RWPE2 (cell line): ENCODE measurements at regions not wholly inside any gene's neighbourhood (a gene's known extent, or its start where the extent isn't known, plus 50 kb on each side); places are given as distances from the start of the nearest gene placed in this dataset.
"Not testable (repeated sequence)": the region's sequence is repeated elsewhere in the genome, so short reads cannot be mapped to it uniquely, and the experiment has no call there.

Experiments used
- ATAC-seq: fragments of 200-7000 bp; cut with Tn5 transposase; 3 replicates; pipeline ENCODE4 v1.9.1; 2021; ENCODE audit warnings: low read depth
- DNase-seq: peaks from one replicate; pipeline ENCODE4 v3.0.0-alpha.2; 2020; ENCODE audit warnings: low spot score
- H3K27ac ChIP-seq: fragments of 450-650 bp; 2 replicates; pipeline ENCODE4 v1.5.1; 2017; ENCODE audit warnings: mild to moderate bottlenecking; ENCODE audit not compliant: poor library complexity, severe bottlenecking
- H3K27me3 ChIP-seq: fragments of 250-450 bp; sonication (Bioruptor Pico); 2 replicates; pipeline ENCODE4 v1.5.1; 2021; ENCODE audit warnings: mild to moderate bottlenecking, moderate library complexity; ENCODE audit not compliant: insufficient read depth, poor library complexity, severe bottlenecking
- H3K36me3 ChIP-seq: fragments of 250-450 bp; sonication (Bioruptor Pico); 2 replicates; pipeline ENCODE4 v1.5.1; 2020; ENCODE audit warnings: low read depth, mild to moderate bottlenecking, moderate library complexity
- H3K4me1 ChIP-seq: fragments of 250-450 bp; sonication (Bioruptor Pico); 2 replicates; pipeline ENCODE4 v1.5.1; 2021; ENCODE audit warnings: mild to moderate bottlenecking, moderate library complexity; ENCODE audit not compliant: insufficient read depth, poor library complexity, severe bottlenecking
- H3K4me3 ChIP-seq: fragments of 250-450 bp; sonication (Bioruptor Pico); 2 replicates; pipeline ENCODE4 v1.5.1; 2021; ENCODE audit warnings: mild to moderate bottlenecking, moderate library complexity; ENCODE audit not compliant: severe bottlenecking
- H3K9me3 ChIP-seq: fragments of 250-450 bp; sonication (Bioruptor Pico); 2 replicates; pipeline ENCODE4 v1.5.1; 2021; ENCODE audit warnings: mild to moderate bottlenecking, moderate library complexity; ENCODE audit not compliant: severe bottlenecking
- CTCF ChIP-seq: fragments of 450-650 bp; IDR thresholded peaks from one replicate; pipeline ENCODE4 v1.5.1; 2017; ENCODE audit warnings: mild to moderate bottlenecking, moderate library complexity; ENCODE audit not compliant: poor library complexity, severe bottlenecking

GRCh38 chr1:19552291-19553010, 67.1 kb upstream of the CAPZB start:
- Histone ChIP-seq H3K4me3 (no peak overlapping the region), H3K27ac (no peak overlapping the region), H3K27me3 (no peaks in the 10 kb centered on the region), H3K4me1 (no peaks in the 10 kb centered on the region), H3K36me3 (no peaks in the 10 kb centered on the region), H3K9me3 (peaks cover 2% of the 10 kb centered on the region)
- TF ChIP-seq CTCF: no peak
- no peak for DNase-seq
- ATAC-seq: no peak

GRCh38 chr1:19551837-19552236, 66.5 kb upstream of the CAPZB start:
- H3K9me3 ChIP-seq, H3K36me3 ChIP-seq, H3K4me3 ChIP-seq, H3K27me3 ChIP-seq, H3K4me1 ChIP-seq, H3K27ac ChIP-seq, ATAC-seq, DNase-seq: not testable (repeated sequence)

- H3K27me3 ChIP-seq, H3K9me3 ChIP-seq, ATAC-seq, DNase-seq, H3K4me1 ChIP-seq, H3K27ac ChIP-seq, H3K36me3 ChIP-seq, H3K4me3 ChIP-seq: not testable (repeated sequence)
These were observed 65.1 kb upstream of the CAPZB start for GRCh38 chr1:19550437-19550836.

- H3K4me1 ChIP-seq: no peaks in the 10 kb centered on the region
- no peak for ATAC-seq
- no peaks in the 10 kb centered on the region for H3K27me3 ChIP-seq
- H3K27ac ChIP-seq: no peak overlapping the region
- H3K9me3 ChIP-seq: peaks cover 5% of the 10 kb centered on the region
- TF ChIP-seq CTCF: no peak
- no peak for DNase-seq
- no peak overlapping the region for H3K4me3 ChIP-seq
- no peaks in the 10 kb centered on the region for H3K36me3 ChIP-seq
These were observed 62.5 kb upstream of the CAPZB start for GRCh38 chr1:19547814-19548213.

GRCh38 chr1:19536519-19536918, 51.2 kb upstream of the CAPZB start:
- Histone ChIP-seq H3K27me3 (no peaks in the 10 kb centered on the region), H3K4me1 (no peaks in the 10 kb centered on the region), H3K4me3 (no peak overlapping the region), H3K27ac (no peak overlapping the region), H3K9me3 (no peaks in the 10 kb centered on the region), H3K36me3 (no peaks in the 10 kb centered on the region)
- DNase-seq (no peak), ATAC-seq (no peak)
- TF ChIP-seq CTCF: no peak

- no peaks in the 10 kb centered on the region for H3K27me3 ChIP-seq
- no peak overlapping the region for H3K27ac ChIP-seq
- TF ChIP-seq CTCF: no peak
- H3K4me3 ChIP-seq: no peak overlapping the region
- H3K4me1 ChIP-seq: no peaks in the 10 kb centered on the region
- ATAC-seq: no peak
- no peak for DNase-seq
- H3K9me3 ChIP-seq: no peaks in the 10 kb centered on the region
- H3K36me3 ChIP-seq: no peaks in the 10 kb centered on the region
These were observed 49.9 kb upstream of the CAPZB start for GRCh38 chr1:19535214-19535613.
